ENCODE measurements at regions not wholly inside any gene's neighbourhood (a gene's known extent, or its start where the extent isn't known, plus 50 kb on each side); places are given as distances from the start of the nearest gene placed in this dataset.
"Not testable (repeated sequence)": the region's sequence is repeated elsewhere in the genome, so short reads cannot be mapped to it uniquely, and the experiment has no call there.

- not testable (repeated sequence) for H3K36me3 ChIP-seq (ENCODE audit: control insufficient read depth, insufficient read depth, low read length); H3K27ac ChIP-seq (ENCODE audit: low read depth, low read length); H3K9me3 ChIP-seq (ENCODE audit: control insufficient read depth, insufficient read depth, low read length); H3K9ac ChIP-seq (ENCODE audit: low read depth, low read length); H3K4me3 ChIP-seq (ENCODE audit: low read depth, low read length); H3K4me1 ChIP-seq (ENCODE audit: control insufficient read depth, insufficient read depth, low read length); H3K27me3 ChIP-seq (ENCODE audit: control insufficient read depth, insufficient read depth, low read length)
Measured at GRCh38 chr13:33672022-33672421, 145.9 kb upstream of the RFC3 start.

DNA sequence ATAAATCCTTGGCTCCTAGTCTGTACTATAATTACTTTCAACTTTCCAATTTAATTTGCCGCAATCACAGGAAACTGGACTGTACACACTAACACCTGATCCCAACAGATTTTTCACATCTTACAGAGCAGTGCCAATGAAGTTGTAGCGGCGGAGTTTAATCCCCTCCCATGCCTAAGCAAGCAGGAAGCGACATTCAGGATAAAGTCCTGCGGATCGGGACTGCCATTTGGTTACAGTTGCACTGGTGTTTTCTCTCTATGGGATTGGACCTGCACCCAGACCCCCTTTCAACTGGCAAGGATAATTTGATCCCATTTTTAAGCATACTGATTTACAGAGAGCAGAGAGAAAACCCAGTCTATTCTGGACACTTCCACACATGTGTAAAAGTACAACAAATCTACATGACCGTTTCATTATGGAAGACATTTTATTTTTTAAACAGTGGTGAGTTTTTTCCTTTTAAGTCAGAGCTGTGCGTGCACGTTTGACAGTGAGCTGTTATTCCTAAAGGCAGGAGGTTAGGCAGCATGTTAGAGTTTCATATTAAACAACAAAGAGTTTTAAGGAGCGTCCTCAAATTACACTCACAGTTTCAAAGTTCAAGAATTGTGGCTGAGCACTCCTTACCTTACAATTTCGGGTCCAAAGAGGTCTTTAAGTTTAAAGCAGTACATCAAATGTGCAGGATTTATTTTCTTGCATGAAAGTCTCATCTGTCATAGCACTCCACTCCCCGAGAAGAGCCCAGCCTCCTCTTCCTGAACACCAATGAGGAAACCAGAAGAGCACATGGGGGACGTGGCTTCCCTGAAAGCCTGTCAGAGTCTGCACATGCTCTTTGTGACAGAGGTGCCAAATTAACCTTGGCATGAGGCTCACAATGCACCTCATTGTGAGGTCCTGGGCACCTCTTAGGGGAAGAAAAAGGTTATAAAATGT is 141.6 kb upstream of the RFC3 start:
- Histone ChIP-seq H3K27me3 (ENCODE audit: control insufficient read depth, insufficient read depth, low read length) (no peaks in the 10 kb centered on the region), H3K36me3 (ENCODE audit: control insufficient read depth, insufficient read depth, low read length) (no peaks in the 10 kb centered on the region), H3K9ac (ENCODE audit: low read depth, low read length) (no peak overlapping the region), H3K9me3 (ENCODE audit: control insufficient read depth, insufficient read depth, low read length) (no peaks in the 10 kb centered on the region), H3K4me1 (ENCODE audit: control insufficient read depth, insufficient read depth, low read length) (no peaks in the 10 kb centered on the region), H3K4me3 (ENCODE audit: low read depth, low read length) (no peak overlapping the region), H3K27ac (ENCODE audit: low read depth, low read length) (no peak overlapping the region)

DNA sequence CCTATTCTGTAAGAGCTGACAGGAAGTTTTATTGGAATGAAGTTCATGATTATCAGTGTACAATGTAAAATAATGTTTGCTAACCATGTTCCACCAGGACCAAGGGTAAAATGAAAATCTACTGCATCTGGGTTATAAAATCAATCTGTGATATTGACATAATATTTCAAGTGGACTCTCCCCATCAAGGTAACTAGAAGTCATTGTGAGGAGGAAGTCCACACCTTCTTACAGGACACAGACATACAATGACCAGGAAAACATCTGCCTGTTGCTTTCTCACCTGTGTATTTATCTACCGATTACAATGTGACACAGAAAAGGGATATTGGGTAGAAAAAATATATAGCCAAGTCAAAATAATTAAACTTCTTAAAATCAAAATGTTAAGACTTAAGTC is 140.7 kb upstream of the RFC3 start:
- no peaks in the 10 kb centered on the region for H3K9me3 ChIP-seq (ENCODE audit: control insufficient read depth, insufficient read depth, low read length)
- H3K9ac ChIP-seq (ENCODE audit: low read depth, low read length) = no peak overlapping the region
- H3K27me3 ChIP-seq (ENCODE audit: control insufficient read depth, insufficient read depth, low read length) = no peaks in the 10 kb centered on the region
- H3K36me3 ChIP-seq (ENCODE audit: control insufficient read depth, insufficient read depth, low read length) = no peaks in the 10 kb centered on the region
- no peak overlapping the region for H3K27ac ChIP-seq (ENCODE audit: low read depth, low read length)
- no peaks in the 10 kb centered on the region for H3K4me1 ChIP-seq (ENCODE audit: control insufficient read depth, insufficient read depth, low read length)
- H3K4me3 ChIP-seq (ENCODE audit: low read depth, low read length) = no peak overlapping the region

DNA sequence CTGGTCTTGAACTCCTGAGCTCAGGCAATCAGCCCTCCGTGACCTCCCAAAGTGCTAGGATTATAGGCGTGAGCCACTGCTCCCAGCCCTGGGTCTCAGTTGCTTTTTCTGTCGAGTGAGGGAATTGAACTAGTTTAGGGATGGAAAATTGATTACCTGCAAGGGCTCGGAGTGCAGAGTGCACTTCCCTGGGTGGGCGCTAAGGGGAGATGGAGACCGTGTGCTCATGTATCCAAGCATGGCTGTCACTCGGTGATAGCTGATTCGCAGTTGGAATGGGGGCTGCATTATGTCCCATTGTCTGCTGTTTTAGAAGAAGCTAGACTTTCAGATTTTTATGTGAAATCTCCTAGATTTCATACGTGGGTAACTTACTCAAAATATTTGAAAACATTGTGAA is 139.9 kb upstream of the RFC3 start:
- H3K9me3 ChIP-seq (ENCODE audit: control insufficient read depth, insufficient read depth, low read length) = no peaks in the 10 kb centered on the region
- no peak overlapping the region for H3K4me3 ChIP-seq (ENCODE audit: low read depth, low read length)
- H3K36me3 ChIP-seq (ENCODE audit: control insufficient read depth, insufficient read depth, low read length) = no peaks in the 10 kb centered on the region
- H3K4me1 ChIP-seq (ENCODE audit: control insufficient read depth, insufficient read depth, low read length) = no peaks in the 10 kb centered on the region
- no peak overlapping the region for H3K9ac ChIP-seq (ENCODE audit: low read depth, low read length)
- H3K27ac ChIP-seq (ENCODE audit: low read depth, low read length) = no peak overlapping the region
- no peaks in the 10 kb centered on the region for H3K27me3 ChIP-seq (ENCODE audit: control insufficient read depth, insufficient read depth, low read length)

- Histone ChIP-seq H3K4me1 (ENCODE audit: control insufficient read depth, insufficient read depth, low read length) (no peaks in the 10 kb centered on the region), H3K9ac (ENCODE audit: low read depth, low read length) (no peak overlapping the region), H3K36me3 (ENCODE audit: control insufficient read depth, insufficient read depth, low read length) (no peaks in the 10 kb centered on the region), H3K27me3 (ENCODE audit: control insufficient read depth, insufficient read depth, low read length) (no peaks in the 10 kb centered on the region), H3K27ac (ENCODE audit: low read depth, low read length) (peak overlapping the region; percentile 14), H3K9me3 (ENCODE audit: control insufficient read depth, insufficient read depth, low read length) (no peaks in the 10 kb centered on the region), H3K4me3 (ENCODE audit: low read depth, low read length) (no peak overlapping the region)
Measured at GRCh38 chr13:33678906-33679657, 138.9 kb upstream of the RFC3 start.

- Histone ChIP-seq H3K9ac (ENCODE audit: low read depth, low read length) (no peak overlapping the region), H3K4me3 (ENCODE audit: low read depth, low read length) (no peak overlapping the region), H3K27ac (ENCODE audit: low read depth, low read length) (peak overlapping the region; percentile 14)
Measured at GRCh38 chr13:33679658-33680012, 138.3 kb upstream of the RFC3 start.

GRCh38 chr13:33682020-33682564 is 135.9 kb upstream of the RFC3 start:
- Histone ChIP-seq H3K36me3 (ENCODE audit: control insufficient read depth, insufficient read depth, low read length) (no peaks in the 10 kb centered on the region), H3K9me3 (ENCODE audit: control insufficient read depth, insufficient read depth, low read length) (peaks cover 16% of the 10 kb centered on the region), H3K27ac (ENCODE audit: low read depth, low read length) (no peak overlapping the region), H3K27me3 (ENCODE audit: control insufficient read depth, insufficient read depth, low read length) (no peaks in the 10 kb centered on the region), H3K4me1 (ENCODE audit: control insufficient read depth, insufficient read depth, low read length) (no peaks in the 10 kb centered on the region), H3K4me3 (ENCODE audit: low read depth, low read length) (no peak overlapping the region), H3K9ac (ENCODE audit: low read depth, low read length) (no peak overlapping the region)

More at GRCh38 chr13:33679658-33680012, 138.3 kb upstream of the RFC3 start:
- 0 out of 2 replicates have a peak, but pooled peaks cover 2% of the 10 kb centered on the region for H3K9me3 ChIP-seq (ENCODE audit: control insufficient read depth, insufficient read depth, low read length)
- H3K4me1 ChIP-seq (ENCODE audit: control insufficient read depth, insufficient read depth, low read length) = no peaks in the 10 kb centered on the region
- no peaks in the 10 kb centered on the region for H3K27me3 ChIP-seq (ENCODE audit: control insufficient read depth, insufficient read depth, low read length)
- H3K36me3 ChIP-seq (ENCODE audit: control insufficient read depth, insufficient read depth, low read length) = no peaks in the 10 kb centered on the region

GRCh38 chr13:33682646-33683045 is 135.3 kb upstream of the RFC3 start:
- not testable (repeated sequence) for H3K9ac ChIP-seq (ENCODE audit: low read depth, low read length); H3K36me3 ChIP-seq (ENCODE audit: control insufficient read depth, insufficient read depth, low read length); H3K27me3 ChIP-seq (ENCODE audit: control insufficient read depth, insufficient read depth, low read length); H3K27ac ChIP-seq (ENCODE audit: low read depth, low read length); H3K4me3 ChIP-seq (ENCODE audit: low read depth, low read length); H3K4me1 ChIP-seq (ENCODE audit: control insufficient read depth, insufficient read depth, low read length)
- peaks cover 20% of the 10 kb centered on the region for H3K9me3 ChIP-seq (ENCODE audit: control insufficient read depth, insufficient read depth, low read length)

- Histone ChIP-seq H3K27me3 (ENCODE audit: control insufficient read depth, insufficient read depth, low read length) (no peaks in the 10 kb centered on the region), H3K36me3 (ENCODE audit: control insufficient read depth, insufficient read depth, low read length) (no peaks in the 10 kb centered on the region), H3K4me3 (ENCODE audit: low read depth, low read length) (no peak overlapping the region), H3K9ac (ENCODE audit: low read depth, low read length) (no peak overlapping the region), H3K4me1 (ENCODE audit: control insufficient read depth, insufficient read depth, low read length) (no peaks in the 10 kb centered on the region), H3K9me3 (ENCODE audit: control insufficient read depth, insufficient read depth, low read length) (peaks cover 27% of the 10 kb centered on the region), H3K27ac (ENCODE audit: low read depth, low read length) (no peak overlapping the region)
Measured at GRCh38 chr13:33683376-33683775, 134.6 kb upstream of the RFC3 start.

GRCh38 chr13:33684874-33685273 is 133.1 kb upstream of the RFC3 start:
- H3K9ac ChIP-seq (ENCODE audit: low read depth, low read length) = no peak overlapping the region
- H3K9me3 ChIP-seq (ENCODE audit: control insufficient read depth, insufficient read depth, low read length) = peaks cover 41% of the 10 kb centered on the region
- no peak overlapping the region for H3K27ac ChIP-seq (ENCODE audit: low read depth, low read length)
- no peaks in the 10 kb centered on the region for H3K4me1 ChIP-seq (ENCODE audit: control insufficient read depth, insufficient read depth, low read length)
- H3K36me3 ChIP-seq (ENCODE audit: control insufficient read depth, insufficient read depth, low read length) = no peaks in the 10 kb centered on the region
- H3K27me3 ChIP-seq (ENCODE audit: control insufficient read depth, insufficient read depth, low read length) = no peaks in the 10 kb centered on the region
- H3K4me3 ChIP-seq (ENCODE audit: low read depth, low read length) = no peak overlapping the region

All from HUES48 (cell line).